Glomerular visceral epithelial cell (primary cell): ENCODE measurements at regions not wholly inside any gene's neighbourhood (a gene's known extent, or its start where the extent isn't known, plus 50 kb on each side); places are given as distances from the start of the nearest gene placed in this dataset.

Source experiments
- DNase-seq: peaks from one replicate; pipeline ENCODE4 v3.0.0-alpha.2; 2016; ENCODE audit errors: extremely low spot score

DNA sequence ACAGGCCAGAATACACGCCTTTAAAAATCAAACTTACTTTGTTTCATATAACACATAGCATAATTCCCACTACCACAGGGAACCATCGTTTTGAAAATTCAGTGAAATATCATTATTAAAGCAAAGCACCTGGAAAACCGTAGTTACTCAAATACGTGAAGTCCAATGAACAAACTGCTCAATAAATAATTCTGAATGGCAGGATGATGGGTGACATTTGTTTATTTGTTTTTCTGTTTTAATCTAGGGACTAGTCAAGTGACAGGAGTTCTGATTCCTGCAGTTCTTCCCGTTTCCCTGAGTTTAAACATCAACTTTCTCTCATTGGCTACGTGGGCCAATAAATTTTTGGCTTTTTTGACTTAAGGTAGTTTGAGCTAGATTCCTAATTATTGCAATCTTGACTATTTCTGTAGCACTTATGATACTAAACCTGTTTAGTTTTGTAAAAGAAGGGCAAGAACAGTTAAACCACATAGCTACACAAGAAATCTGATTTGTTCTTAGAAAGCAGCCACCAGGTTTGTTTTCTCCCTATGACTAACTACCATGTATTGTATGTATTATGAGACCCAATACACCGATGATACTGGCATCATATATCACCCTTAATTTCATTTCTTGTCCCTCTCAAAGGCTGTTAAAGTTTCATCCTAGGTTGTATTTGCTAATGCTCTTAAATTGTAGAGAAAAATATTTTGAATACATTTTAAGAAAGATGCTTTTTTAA lies 411.2 kb downstream of the SHQ1 start:
- DNase-seq, result no peak

DNA sequence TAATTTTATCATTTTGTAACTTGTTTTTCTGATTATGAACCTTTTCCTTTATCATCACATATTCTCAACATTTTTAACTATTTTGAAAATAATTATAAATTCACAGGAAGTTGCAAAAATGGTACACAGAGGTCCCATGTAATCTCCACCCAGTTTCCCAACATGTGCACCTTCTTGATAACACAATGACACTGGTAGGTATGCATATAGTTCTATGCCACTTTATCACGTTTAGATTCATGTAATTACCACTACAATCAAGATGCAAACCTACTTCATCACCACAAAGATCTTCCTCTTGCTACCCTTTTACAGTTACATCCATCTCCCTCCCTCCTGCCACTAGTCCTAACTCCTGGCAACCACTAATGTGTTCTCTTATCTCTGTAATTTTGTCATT lies 413.9 kb downstream of the SHQ1 start:
- no peak for DNase-seq

DNA sequence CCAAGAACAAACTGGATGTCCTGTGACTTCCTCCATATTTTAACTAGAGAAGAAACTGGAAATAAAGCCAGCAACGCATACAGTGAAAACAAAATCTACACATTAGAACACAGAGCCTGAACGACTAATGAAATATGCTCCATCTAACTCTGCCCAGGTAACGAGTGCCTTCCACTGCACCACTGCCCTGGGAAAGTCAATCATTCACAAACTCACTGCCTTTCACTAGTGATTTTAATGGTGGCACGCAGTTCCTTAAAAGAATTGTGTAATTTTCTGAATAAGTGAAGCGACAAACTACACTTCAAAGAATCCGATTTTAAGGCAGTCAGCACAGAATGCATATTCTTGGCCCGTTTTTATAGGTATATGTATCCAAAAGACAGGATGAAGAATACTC lies 416.0 kb downstream of the SHQ1 start:
- no peak for DNase-seq

DNA sequence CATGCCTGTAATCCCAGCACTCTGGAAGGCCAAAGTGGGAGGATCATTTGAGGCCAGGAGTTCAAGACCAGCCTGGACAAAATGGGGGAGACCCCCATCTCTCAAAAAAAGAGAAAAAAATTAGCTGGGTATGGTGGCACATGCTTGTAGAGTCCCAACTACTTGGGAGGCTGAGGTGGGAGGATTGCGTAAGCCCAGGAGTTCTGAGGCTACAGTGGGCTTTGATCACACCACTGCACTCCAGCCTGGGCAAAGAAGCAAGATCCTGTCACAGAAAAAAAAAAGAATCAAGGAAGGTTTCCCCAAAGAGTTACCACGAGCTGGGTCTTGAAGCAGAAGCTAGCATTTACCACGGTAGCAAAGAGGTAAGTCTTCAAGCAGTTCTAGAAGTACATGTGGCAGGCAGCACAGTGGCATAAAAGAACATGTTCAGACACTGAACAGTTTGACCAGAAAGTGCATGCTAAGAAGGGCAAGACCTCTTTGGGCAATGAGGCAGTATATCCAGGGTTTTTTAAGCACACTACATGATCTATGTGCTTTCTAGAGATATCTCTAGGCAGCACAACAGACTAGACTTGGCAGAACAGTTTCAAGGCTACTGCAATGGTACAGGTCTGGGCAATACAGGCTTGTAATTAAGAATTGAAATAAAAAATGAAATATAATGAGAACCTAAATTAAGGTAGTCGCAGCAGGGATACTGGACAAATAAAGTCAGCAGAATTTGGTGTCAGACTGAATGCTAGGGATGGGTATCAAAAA lies 418.5 kb downstream of the SHQ1 start:
- DNase-seq, result no peak

DNA sequence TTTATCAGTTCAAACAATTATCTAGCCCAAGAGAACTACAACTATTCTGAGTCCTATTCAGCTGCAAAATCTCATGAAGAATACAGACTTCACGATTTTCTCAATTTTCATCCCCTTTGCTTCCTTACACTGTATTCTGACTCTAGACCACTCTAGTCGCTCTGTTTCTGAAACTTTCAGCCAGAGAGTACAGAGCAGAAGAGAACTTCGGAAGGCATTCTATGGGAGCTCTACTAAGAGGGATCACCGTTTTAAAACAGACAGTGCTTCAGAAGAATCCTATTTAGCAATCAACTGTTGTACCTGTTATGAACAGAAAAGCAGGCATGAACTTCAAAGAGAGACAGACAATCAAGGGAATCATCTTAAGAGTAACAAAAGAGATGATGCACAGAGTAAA lies 419.4 kb downstream of the SHQ1 start:
- no peak for DNase-seq

DNA sequence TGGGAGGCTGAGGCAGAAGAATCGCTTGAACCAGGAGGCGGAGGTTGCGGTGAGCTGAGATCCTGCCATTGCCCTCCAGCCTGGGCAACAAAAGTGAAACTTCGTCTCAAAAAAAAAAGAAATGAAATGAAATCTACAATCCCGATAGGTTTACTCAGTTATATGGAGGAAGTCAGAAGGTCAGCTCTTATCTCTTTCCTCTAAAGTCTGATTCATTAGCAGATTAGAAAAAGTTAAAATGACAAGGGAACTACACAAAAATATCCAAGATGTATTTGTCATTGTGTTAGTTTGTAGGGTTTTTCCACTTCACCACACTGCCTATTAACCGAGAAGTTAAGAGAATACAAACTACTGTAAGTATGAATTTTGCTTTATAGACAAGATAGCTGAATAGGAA lies 420.6 kb downstream of the SHQ1 start:
- no peak for DNase-seq

DNA sequence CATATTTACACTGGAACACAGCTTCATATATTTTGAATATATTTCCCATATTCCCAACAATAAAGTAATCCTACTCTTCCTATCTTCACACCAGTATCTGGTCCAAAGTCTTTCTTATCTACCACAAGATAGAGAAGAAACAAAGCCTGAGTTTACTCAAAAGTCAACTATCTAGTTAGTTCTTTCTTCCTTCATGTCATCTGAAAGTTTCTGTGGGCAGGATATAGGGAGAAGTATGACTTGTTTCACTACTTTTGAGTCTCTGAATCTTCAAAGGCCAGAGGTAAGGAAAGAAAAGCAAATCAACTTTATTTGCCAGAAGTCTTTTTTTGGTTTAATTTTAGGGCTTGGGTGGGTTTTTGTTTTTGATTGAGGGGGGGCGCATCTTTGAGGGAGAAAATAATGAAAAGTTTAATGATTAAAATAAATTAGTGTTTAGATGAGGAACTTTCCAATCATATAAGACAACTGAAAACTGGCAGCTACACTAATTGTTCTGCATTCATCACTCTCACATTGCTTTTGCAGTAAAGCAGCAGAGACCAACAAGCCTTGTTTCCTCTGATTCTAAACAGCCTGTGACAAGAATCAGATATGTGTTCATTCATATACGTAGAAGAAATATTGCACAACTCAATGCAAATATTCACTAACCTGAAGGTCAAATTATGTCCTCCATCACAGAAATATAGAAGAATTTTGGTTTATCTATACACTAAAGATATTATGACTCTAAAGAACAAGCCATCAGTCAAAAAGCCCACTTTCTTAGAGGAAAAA lies 421.4 kb downstream of the SHQ1 start:
- DNase-seq, result no peak

DNA sequence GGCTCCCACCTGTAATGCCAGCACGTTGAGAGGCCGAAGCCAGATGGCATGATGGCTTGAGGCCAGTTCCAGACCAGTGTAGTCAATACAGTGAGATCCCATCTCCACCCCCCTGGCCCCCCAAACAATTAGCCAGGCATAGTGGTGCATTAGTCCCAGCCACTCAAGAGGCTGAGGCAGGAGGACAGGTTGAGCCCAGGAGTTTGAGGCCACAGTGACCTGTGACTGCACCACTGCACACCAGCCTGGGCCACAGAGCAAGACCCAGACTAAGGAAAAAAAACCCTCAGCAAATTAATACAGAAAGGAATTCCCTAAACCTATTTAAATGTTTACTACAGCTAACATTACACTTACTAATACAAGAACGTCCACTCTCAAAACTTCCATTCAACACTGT lies 424.6 kb downstream of the SHQ1 start:
- no peak for DNase-seq

DNA sequence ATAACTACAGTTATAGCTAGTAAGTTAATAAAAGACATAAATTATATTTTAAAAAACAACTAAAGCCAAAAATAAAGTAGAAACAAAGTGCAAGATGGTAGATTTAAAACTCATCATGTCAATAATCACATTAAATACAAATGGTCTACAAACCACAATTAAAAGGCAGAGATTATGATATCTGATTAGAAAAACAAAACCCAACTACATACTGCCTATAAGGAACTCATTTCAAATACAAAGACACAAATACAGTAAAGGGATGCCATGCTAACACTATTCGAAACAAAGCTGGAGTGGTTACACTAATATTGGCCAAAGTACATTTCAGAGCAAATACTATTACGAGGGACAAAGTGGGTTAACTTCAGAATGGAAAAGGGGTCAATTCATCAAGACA lies 426.5 kb downstream of the SHQ1 start:
- DNase-seq, result no peak

DNA sequence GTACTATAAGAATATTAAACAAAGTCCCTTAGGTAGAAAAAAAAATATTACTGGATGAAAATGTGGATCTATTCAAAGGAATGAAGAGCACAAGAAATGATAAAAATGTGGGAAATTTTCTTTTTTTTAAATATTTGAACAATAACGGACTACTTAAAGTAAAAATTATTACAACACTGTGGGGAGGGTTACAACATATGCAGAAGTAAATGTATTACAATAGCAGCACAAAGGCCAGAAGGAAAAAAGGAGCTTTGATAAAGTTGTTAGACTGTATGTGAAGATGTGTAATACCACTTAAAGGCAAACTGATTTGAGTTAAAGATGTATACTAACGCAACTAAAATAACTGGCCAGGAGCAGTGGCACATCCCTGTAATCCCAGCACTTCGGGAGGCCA lies 427.1 kb downstream of the SHQ1 start:
- no peak for DNase-seq

DNA sequence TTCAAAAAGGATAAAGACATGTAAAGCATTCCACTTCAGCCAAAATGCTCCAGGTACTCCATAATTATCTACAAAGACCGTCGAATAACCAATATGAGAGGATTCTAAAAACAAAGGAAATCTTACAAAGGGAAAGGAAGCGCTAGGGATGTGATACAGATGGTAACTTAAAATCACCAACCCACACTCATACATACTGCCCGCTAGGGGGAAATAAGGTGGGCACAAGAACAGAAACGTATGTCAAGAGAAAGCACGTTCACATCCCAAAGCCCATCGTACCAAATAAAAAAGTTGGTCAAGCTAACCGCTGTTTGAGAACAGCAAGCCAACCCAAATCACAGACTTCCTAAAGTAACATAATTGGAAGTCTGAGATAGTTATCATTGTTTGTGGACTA lies 429.4 kb downstream of the SHQ1 start:
- DNase-seq, result no peak

DNA sequence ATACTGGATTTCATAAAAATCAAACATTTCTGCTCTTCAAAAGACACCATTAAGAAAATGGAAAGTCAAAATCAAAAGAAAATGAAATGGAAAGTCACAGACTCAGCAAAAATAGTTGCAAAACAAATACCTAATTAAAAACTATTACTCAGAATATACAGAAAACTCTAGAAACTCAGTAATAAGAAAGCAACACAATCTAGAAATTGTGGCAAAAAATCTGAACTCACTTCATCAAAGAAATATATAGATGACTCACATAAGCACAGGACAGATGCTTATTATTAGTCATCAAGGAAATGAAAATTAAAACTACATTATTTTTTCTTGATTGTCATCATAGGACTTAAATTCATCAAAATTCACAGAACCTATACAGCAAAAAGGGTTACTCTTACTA lies 430.0 kb downstream of the SHQ1 start:
- DNase-seq, result no peak

DNA sequence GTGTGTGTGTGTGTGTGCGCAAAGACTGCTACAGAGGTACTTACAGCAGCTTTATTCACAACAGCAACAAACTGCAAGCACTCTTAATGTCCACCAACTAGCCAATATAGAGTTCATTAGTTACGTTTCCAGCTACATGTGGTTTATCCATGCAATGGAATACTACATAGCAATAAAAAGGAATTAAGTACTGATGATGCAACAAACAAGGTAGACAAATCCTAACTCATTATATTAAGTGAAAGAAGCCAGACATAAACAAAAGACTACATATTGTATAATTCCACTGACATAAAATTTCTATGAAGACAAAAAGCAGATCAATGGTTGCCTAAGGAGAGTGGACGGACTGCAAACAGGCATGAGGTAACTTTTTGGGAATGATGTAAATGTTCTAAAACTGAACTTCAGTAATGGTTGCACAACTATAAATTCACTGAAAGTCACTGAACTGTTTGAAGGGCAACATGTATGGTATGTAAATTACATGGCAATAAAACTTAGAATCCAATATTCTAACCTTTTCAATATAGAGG lies 433.7 kb downstream of the SHQ1 start:
- DNase-seq, result no peak

DNA sequence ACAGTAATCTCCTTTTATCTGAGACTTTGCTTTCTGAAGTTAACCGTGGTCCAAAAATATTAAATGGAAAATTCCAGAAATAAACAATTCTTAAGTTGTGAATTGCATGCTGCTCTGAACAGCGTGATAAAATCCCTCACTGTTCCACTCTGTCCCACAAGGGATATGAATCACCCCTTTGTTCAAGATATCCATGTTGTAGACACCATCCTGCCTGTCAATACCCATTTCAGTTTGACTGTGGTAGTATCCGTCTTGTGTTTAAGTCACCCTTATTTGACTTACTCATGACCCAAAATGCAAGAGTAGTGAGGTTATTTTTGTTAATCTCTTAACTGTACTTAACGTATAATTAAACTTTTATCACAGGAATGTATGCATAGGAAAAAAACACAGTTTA lies 435.0 kb downstream of the SHQ1 start:
- DNase-seq, result no peak

DNA sequence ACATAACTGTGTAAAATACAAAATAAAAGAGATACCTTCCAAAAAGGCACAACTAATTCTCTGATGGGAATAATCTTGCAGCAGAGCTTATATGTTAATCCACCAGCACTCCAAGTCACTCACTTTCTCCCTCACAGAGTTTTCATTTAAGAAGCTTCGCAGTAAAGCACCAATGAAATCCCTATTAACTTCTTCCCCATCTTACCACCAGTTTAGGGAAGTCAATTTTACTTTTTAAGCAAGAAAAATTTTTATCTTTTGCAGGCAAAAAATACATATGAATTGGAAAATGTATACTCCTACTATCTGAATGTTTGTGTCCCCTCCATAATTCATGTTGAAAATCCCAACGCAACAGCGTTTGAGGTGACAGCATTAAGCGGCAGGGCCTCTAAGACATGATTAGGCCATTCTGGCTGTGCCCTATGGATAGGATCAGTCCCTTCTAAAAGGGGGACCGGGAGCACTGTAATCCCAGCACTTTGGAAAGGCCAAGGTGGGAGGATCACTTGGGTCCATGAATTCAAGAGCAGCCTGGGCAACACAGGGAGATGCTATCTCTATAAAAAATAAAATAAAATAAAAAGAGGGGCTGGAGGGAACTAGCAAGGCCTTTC lies 435.8 kb downstream of the SHQ1 start:
- DNase-seq, result no peak

DNA sequence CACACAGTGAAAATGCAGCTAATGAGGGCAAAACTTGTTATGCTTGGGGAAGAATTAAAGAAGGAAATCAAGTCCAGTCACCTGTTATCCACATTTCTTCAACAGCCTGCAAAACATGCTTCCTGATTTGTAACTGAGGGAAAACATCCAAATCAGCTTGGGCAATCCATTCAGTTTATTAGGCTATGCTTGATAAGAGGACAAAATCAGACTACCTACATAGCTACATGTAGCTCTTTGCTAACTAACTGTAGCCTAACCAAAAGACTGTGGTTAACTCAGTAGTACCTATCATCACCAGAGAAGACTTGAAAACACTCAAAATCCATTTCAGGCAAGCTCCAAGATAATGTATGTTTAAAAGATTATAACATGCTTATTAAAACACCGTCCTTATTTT lies 436.4 kb downstream of the SHQ1 start:
- no peak for DNase-seq

DNA sequence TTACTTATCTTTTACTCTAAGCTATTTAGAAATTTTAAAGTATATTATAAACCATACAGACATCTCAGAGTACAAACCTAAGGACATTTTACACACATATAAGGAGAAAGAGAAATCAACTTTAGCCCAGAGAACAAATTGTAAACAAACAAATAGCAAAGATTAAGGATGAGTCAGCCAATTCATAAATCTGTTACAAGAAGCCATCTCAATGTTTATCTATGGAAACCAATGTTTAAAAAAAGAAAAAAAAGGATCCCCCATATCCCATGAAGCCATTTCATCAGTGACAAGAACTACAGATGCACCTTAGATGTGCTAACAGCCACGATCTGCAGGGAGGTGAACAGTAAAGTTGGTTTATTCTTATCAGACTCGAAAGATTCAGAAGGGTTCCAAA lies 437.1 kb downstream of the SHQ1 start:
- DNase-seq, result no peak

DNA sequence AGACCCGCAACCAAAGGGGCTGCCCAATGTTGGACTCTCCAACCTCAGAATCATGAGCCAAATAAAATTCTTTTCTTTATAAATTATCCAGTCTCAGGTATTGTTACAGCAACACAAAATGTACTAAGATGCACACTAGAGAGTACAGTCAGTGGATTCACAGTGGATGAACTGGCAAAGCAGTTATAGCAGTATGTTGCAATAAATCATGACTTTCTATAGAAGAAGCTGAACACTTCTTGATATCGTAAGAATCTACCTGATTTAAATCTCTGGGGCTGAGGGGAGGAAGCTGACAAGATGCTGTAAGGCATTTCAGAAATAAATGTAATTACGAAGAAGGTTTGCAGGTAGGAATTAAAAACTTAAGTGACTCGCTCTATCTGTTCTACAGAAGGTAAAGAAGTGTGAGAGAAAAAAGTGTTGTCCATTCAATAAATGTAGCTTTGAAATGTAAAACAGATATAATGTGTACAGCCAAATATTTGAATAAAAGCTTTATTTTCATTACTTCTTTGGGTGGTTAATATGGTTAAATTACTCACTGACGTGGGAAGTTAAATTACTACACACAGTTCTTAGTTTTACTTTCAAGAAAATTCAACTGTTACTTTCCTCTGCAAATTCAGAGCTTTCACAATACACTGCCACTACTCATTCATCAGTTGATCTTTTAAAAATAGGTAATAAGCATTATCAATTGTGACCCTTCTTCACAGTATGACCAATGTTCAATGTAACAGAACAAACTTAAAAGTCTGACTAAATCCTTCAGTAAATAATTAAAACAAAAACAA lies 439.1 kb downstream of the SHQ1 start:
- no peak for DNase-seq

DNA sequence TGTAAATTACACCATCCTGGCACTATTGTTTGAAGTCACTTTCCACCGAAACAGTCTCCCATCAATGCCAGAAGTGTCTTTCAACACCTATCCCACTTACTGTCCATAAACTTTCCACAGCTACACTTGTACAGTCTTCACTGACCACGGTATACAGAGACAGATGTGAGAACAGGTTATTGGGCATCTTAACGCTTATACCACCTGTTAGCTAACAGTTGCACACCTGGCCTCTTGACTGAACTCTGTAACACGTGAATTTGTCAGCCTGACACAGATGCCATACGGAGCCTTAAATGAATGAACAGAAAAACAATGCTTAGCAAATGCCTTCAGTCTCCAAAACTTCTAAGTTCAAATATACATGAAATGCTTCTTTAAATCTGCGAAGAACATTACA lies 440.5 kb downstream of the SHQ1 start:
- no peak for DNase-seq

DNA sequence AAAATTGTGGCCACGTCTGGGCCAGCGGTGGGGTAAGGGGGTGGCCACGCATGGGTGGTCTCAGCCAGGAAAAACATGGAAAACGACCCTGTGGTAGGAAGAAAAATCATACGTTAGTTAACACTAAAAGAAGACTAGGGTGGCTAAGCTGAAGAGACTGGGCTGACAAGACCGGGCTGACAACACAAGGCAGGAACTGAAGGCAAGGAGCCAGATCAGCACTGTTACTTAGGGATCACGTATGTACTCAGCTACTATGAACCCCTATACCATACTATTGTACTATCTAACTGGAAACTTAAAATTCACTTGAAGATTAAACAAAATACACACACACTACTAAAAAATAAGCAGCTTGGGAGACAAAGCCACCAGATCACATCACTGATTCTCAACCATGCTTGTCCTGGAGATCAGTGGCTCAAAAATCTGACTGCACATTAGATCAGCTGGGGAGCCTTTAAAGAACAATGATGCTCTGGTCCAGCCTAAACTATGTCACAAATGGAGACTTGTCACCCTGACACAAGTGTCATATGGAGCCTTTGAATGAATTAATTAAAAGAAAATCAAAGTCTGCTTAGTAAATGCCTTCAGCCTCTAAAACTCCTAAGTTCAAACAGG lies 442.2 kb downstream of the SHQ1 start:
- no peak for DNase-seq

DNA sequence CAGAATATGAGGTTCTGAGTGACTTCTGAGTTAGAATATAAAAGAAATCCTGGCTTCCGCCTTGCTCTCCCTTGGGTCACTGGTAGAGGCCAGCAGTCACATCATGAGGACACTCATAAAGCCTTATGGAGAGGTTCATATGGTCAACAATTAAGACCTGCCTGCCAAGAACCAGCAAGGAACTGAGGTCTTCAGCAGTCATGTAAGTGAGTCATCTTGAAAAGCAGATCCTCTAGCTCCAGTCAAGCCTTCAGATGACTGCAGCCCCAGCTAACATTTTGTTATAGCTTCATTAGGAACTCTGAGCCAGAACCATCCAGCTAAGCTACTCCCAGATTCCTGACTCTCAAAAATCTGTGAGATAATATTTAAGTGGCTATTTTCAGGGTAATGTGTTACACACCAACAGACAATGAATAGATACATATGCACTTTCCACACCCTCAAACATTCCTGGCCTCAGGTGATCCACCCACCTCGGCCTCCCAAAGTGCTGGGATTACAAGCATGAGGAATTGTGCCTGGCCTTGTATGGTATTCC lies 447.2 kb downstream of the SHQ1 start:
- no peak for DNase-seq
